ENCODE measurements at regions not wholly inside any gene's neighbourhood (a gene's known extent, or its start where the extent isn't known, plus 50 kb on each side); places are given as distances from the start of the nearest gene placed in this dataset.

DNA sequence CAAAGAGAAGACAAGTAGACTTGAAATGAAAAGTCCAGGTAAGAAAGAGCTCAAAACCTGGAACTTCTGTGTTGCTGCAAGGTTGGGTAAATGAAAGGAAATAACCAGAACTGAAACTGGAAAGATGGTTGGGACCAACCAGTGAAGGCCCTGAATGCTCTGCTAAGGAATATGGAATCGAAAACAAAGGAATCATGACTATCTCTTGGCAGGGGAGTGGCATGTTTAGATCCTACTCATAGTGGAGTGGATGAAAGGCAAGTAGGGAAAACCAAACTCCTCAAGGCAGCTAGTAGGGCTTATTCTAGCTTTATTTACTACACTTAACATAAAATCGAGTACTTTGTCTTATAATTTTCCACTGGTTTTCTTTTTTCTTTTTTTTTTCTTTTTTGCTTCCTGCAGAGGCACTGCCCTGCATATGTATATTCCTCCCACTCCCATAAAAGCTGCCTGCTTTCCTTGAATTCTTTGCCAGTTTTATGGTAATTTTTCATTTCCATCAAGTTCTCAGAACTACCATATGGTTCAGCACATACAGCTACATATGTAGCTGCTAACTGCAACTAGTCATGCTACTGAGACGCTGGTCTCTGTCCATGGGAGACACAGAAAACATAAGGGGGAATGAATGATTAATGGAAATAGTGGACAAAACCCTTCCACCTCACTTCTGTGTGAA lies 247.1 kb upstream of the TMTC1 start:
- TF ChIP-seq POLR2A (IDR thresholded peaks at IDR 0.05) = no peak
- TF ChIP-seq, protein P1, sequence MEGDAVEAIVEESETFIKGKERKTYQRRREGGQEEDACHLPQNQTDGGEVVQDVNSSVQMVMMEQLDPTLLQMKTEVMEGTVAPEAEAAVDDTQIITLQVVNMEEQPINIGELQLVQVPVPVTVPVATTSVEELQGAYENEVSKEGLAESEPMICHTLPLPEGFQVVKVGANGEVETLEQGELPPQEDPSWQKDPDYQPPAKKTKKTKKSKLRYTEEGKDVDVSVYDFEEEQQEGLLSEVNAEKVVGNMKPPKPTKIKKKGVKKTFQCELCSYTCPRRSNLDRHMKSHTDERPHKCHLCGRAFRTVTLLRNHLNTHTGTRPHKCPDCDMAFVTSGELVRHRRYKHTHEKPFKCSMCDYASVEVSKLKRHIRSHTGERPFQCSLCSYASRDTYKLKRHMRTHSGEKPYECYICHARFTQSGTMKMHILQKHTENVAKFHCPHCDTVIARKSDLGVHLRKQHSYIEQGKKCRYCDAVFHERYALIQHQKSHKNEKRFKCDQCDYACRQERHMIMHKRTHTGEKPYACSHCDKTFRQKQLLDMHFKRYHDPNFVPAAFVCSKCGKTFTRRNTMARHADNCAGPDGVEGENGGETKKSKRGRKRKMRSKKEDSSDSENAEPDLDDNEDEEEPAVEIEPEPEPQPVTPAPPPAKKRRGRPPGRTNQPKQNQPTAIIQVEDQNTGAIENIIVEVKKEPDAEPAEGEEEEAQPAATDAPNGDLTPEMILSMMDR (IDR thresholded peaks at IDR 0.05) = no peak

GRCh38 chr12:30026621-30027234 lies 243.0 kb upstream of the TMTC1 start:
- Histone ChIP-seq H3K27ac (no peak overlapping the region), H3K4me3 (no peak overlapping the region), H3K4me1 (no peaks in the 10 kb centered on the region), H3K9me3 (no peaks in the 10 kb centered on the region), H3K36me3 (no peaks in the 10 kb centered on the region), H3K27me3 (no peaks in the 10 kb centered on the region)
- intact Hi-C loops (cut with DNase I; ENCODE audit: low total_unique reads) = no loop called here
- DNase-seq = no peak
- TF ChIP-seq, protein P1 (IDR thresholded peaks at IDR 0.05) = no peak
- no peak for TF ChIP-seq POLR2A (IDR thresholded peaks at IDR 0.05)

More for the DNA sequence above, 247.1 kb upstream of the TMTC1 start:
- intact Hi-C loops (cut with DNase I; ENCODE audit: low total_unique reads) = no loop called here
- Histone ChIP-seq H3K27me3 (no peaks in the 10 kb centered on the region), H3K36me3 (no peaks in the 10 kb centered on the region), H3K4me1 (no peaks in the 10 kb centered on the region), H3K9me3 (no peaks in the 10 kb centered on the region), H3K27ac (no peak overlapping the region), H3K4me3 (no peak overlapping the region)
- DNase-seq = no peak

- DNase-seq = no peak
- intact Hi-C loops (cut with DNase I; ENCODE audit: low total_unique reads) = no loop called here
- TF ChIP-seq POLR2A (IDR thresholded peaks at IDR 0.05) = no peak
- TF ChIP-seq, protein P1 (IDR thresholded peaks at IDR 0.05) = no peak
These were observed 241.6 kb upstream of the TMTC1 start for GRCh38 chr12:30025317-30025716.

GRCh38 chr12:30023186-30023585 lies 239.4 kb upstream of the TMTC1 start:
- TF ChIP-seq POLR2A (IDR thresholded peaks at IDR 0.05) = no peak
- TF ChIP-seq, protein P1 (IDR thresholded peaks at IDR 0.05) = no peak
- no peak for DNase-seq
- Histone ChIP-seq H3K9me3 (no peaks in the 10 kb centered on the region), H3K36me3 (no peaks in the 10 kb centered on the region), H3K27ac (no peak overlapping the region), H3K4me3 (no peak overlapping the region), H3K4me1 (no peaks in the 10 kb centered on the region), H3K27me3 (no peaks in the 10 kb centered on the region)
- intact Hi-C loops (cut with DNase I; ENCODE audit: low total_unique reads) = no loop called here

More at GRCh38 chr12:30025317-30025716, 241.6 kb upstream of the TMTC1 start:
- no peaks in the 10 kb centered on the region for H3K27me3 ChIP-seq
- no peaks in the 10 kb centered on the region for H3K4me1 ChIP-seq
- no peaks in the 10 kb centered on the region for H3K9me3 ChIP-seq
- no peak overlapping the region for H3K4me3 ChIP-seq
- no peak overlapping the region for H3K27ac ChIP-seq
- no peaks in the 10 kb centered on the region for H3K36me3 ChIP-seq

- H3K4me1 ChIP-seq = no peaks in the 10 kb centered on the region
- intact Hi-C loops (cut with DNase I; ENCODE audit: low total_unique reads) = no loop called here
- H3K27ac ChIP-seq = no peak overlapping the region
- no peaks in the 10 kb centered on the region for H3K9me3 ChIP-seq
- DNase-seq = no peak
- no peaks in the 10 kb centered on the region for H3K27me3 ChIP-seq
- TF ChIP-seq, protein P1 (IDR thresholded peaks at IDR 0.05) = no peak
- no peak for TF ChIP-seq POLR2A (IDR thresholded peaks at IDR 0.05)
- H3K4me3 ChIP-seq = no peak overlapping the region
- no peaks in the 10 kb centered on the region for H3K36me3 ChIP-seq
These were observed 237.5 kb upstream of the TMTC1 start for GRCh38 chr12:30021051-30021833.
